MCF 10A (cell line): ENCODE measurements at regions not wholly inside any gene's neighbourhood (a gene's known extent, or its start where the extent isn't known, plus 50 kb on each side); places are given as distances from the start of the nearest gene placed in this dataset.

Experiments used
- BruUV-seq: library from RNA; stranded (reverse); fragments of 400-500 nt; replicated peaks from 2 replicates; lab custom pipeline; 2021; lab: Mats Ljungman, UMichigan
- CTCF ChIA-PET: fragments of 300-600 bp; sonication (Branson Sonifier 250); formaldehyde crosslinking; extraction: SDS; loops from one replicate; lab custom pipeline; 2021; ENCODE audit warnings: antibody characterized with exemption, inconsistent platforms; lab: Yijun Ruan, JAX
- POLR2A ChIA-PET: fragments of 300-600, 350-650 bp; sonication (Branson Sonifier 250); formaldehyde crosslinking; extraction: SDS; loops from one replicate; lab custom pipeline; 2020; ENCODE audit warnings: antibody characterized with exemption, inconsistent platforms; lab: Yijun Ruan, JAX
- DNase-seq: peaks from one replicate; pipeline ENCODE4 v3.0.0-alpha.2; 2018; ENCODE audit not compliant: unreplicated experiment
- H3K27ac Mint-ChIP-seq: one replicate; pipeline ENCODE4 v1.8.0; 2022; ENCODE audit warnings: mild to moderate bottlenecking, low read depth, mixed read lengths; ENCODE audit not compliant: unreplicated experiment
- H3K27me3 Mint-ChIP-seq: one replicate; pipeline ENCODE4 v1.8.0; 2022; ENCODE audit warnings: mixed read lengths; ENCODE audit not compliant: insufficient read depth, unreplicated experiment
- H3K36me3 Mint-ChIP-seq: one replicate; pipeline ENCODE4 v1.8.0; 2022; ENCODE audit warnings: mild to moderate bottlenecking, moderate library complexity, mixed read lengths; ENCODE audit not compliant: insufficient read depth, unreplicated experiment
- H3K4me1 Mint-ChIP-seq: one replicate; pipeline ENCODE4 v1.8.0; 2022; ENCODE audit warnings: mixed read lengths; ENCODE audit not compliant: insufficient read depth, unreplicated experiment
- H3K4me3 Mint-ChIP-seq: one replicate; pipeline ENCODE4 v1.8.0; 2022; ENCODE audit warnings: mild to moderate bottlenecking, moderate library complexity, mixed read lengths; ENCODE audit not compliant: unreplicated experiment
- H3K9me3 Mint-ChIP-seq: one replicate; pipeline ENCODE4 v1.8.0; 2022; ENCODE audit warnings: mixed read lengths; ENCODE audit not compliant: unreplicated experiment
- intact Hi-C: fragments of 100-400 bp; cut with micrococcal nuclease; formaldehyde crosslinking; loops from 2 replicates; pipeline ENCODE4 v1.14.1; 2022
- TF ChIP-seq, protein P1 (sequence below): fragments of 200-600 bp; IDR thresholded peaks from one replicate; pipeline ENCODE4 v1.8.0; 2022; ENCODE audit warnings: antibody characterized with exemption, mild to moderate bottlenecking; ENCODE audit not compliant: unreplicated experiment

DNA sequence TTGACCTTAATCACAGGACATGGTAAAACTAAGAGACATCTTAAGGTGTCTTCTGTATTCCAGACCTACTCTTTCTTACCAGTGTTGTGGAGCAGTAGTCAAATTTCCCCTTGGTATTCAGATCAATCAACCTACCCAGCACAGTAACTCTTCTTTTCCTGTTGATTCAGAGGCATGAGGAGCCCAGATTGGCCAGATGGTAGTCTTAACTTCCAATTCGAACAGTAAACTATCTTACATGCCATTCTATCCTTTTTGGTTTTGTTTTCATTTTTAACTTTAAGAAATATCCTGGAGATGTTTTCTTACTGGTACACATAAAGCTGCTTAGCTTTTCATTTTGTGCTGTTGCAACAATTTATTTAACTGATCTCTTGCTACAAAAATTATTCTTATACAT is 630.3 kb upstream of the PKDCC start:
- TF ChIP-seq, protein P1, sequence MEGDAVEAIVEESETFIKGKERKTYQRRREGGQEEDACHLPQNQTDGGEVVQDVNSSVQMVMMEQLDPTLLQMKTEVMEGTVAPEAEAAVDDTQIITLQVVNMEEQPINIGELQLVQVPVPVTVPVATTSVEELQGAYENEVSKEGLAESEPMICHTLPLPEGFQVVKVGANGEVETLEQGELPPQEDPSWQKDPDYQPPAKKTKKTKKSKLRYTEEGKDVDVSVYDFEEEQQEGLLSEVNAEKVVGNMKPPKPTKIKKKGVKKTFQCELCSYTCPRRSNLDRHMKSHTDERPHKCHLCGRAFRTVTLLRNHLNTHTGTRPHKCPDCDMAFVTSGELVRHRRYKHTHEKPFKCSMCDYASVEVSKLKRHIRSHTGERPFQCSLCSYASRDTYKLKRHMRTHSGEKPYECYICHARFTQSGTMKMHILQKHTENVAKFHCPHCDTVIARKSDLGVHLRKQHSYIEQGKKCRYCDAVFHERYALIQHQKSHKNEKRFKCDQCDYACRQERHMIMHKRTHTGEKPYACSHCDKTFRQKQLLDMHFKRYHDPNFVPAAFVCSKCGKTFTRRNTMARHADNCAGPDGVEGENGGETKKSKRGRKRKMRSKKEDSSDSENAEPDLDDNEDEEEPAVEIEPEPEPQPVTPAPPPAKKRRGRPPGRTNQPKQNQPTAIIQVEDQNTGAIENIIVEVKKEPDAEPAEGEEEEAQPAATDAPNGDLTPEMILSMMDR, result no peak
- no peak for DNase-seq
- no TSS peak for BruUV-seq
- Mint-ChIP-seq H3K4me1 (no peaks in the 10 kb centered on the region), H3K27ac (no peak overlapping the region), H3K27me3 (peaks cover 12% of the 10 kb centered on the region), H3K9me3 (no peaks in the 10 kb centered on the region), H3K36me3 (no peaks in the 10 kb centered on the region), H3K4me3 (no peak overlapping the region)
- CTCF ChIA-PET, result interaction anchor here (0.6 kb wide), 1 partner anchor 222 kb away, joined by 3 read pairs; no protein-coding TSS in a partner anchor
- intact Hi-C loops, result no loop called here
- POLR2A ChIA-PET, result no interaction called here

DNA sequence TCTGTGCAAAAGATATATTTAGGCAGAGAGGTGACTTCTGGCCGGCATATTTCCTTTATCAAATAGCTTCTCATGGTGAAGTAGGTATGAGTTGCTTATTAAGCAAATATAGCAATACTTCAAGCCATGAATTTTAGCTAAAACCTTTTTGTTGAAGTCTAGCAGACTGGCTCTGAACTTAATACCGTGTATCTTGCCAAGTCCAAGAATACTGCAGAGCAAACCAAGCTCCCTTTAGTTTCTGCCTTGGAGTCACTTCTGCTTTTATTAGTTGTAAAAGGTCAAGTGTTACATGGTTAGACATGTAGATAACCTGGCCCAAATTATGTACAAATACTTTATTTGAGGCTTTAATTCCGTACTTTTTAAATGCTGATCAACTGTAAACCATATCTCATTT is 627.6 kb upstream of the PKDCC start:
- BruUV-seq, result no TSS peak
- peaks cover 12% of the 10 kb centered on the region for H3K27me3 Mint-ChIP-seq
- CTCF ChIA-PET, result no interaction called here
- POLR2A ChIA-PET, result no interaction called here
- no peaks in the 10 kb centered on the region for H3K9me3 Mint-ChIP-seq
- TF ChIP-seq, protein P1, result no peak
- no peak overlapping the region for H3K27ac Mint-ChIP-seq
- intact Hi-C loops, result no loop called here
- no peak for DNase-seq
- no peaks in the 10 kb centered on the region for H3K36me3 Mint-ChIP-seq
- H3K4me1 Mint-ChIP-seq, result no peaks in the 10 kb centered on the region
- H3K4me3 Mint-ChIP-seq, result no peak overlapping the region

DNA sequence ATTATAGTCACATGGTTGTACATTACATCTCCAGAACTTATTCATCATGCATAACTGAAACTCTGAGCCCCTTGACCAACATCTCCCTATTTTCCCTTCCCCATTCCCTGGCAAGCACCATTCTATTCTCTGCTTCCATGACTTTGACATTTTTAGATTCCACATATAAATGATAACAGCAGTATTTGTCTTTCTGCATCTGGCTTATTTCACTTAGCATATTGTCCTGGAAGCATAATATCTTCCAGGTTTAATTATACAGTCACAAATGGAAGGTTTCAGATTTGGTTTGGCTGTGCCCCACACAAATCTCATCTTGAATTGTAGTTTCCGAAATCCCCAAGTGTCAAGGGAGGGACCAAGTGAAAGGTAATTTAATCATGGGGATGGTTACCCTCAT is 626.9 kb upstream of the PKDCC start:
- ChIA-PET CTCF (no interaction called here), POLR2A (interaction anchor here (0.6 kb wide), 1 partner anchor 158 kb away, joined by 3 read pairs; no protein-coding TSS in a partner anchor)
- no peak overlapping the region for H3K4me3 Mint-ChIP-seq
- intact Hi-C loops, result no loop called here
- no peaks in the 10 kb centered on the region for H3K9me3 Mint-ChIP-seq
- peaks cover 12% of the 10 kb centered on the region for H3K27me3 Mint-ChIP-seq
- no peaks in the 10 kb centered on the region for H3K36me3 Mint-ChIP-seq
- no peaks in the 10 kb centered on the region for H3K4me1 Mint-ChIP-seq
- no peak overlapping the region for H3K27ac Mint-ChIP-seq
- no TSS peak for BruUV-seq
- TF ChIP-seq, protein P1, result no peak
- DNase-seq, result no peak

DNA sequence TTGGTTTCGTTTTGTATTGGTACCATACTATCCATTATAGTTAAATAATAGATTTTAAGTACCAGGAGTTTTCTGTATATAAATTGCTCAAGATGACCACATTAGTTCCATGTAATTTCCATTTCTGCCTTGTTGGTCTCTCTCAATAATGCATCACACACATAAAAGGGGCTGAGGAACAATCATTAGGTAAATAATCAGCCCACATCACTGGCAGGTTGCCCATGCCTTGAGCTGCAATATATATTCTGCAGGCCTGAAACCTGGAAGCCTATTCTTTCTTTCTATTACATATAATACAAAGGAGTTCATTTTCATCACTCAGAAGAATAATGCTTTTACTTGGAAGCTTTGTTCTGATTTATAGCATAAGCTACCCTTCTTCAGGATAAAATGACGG is 616.1 kb upstream of the PKDCC start:
- BruUV-seq, result no TSS peak
- CTCF ChIA-PET, result interaction anchor here (0.6 to 1.0 kb wide), 2 partner anchors 35 to 349 kb away, joined by 3 to 5 read pairs; no protein-coding TSS in a partner anchor
- H3K27ac Mint-ChIP-seq, result no peak overlapping the region

More for the DNA sequence above, 616.1 kb upstream of the PKDCC start:
- intact Hi-C loops, result no loop called here
- H3K9me3 Mint-ChIP-seq, result no peaks in the 10 kb centered on the region
- no peak overlapping the region for H3K4me3 Mint-ChIP-seq
- H3K36me3 Mint-ChIP-seq, result peaks cover 5% of the 10 kb centered on the region
- H3K27me3 Mint-ChIP-seq, result no peaks in the 10 kb centered on the region
- POLR2A ChIA-PET, result no interaction called here
- no peaks in the 10 kb centered on the region for H3K4me1 Mint-ChIP-seq
- TF ChIP-seq, protein P1, result no peak
- DNase-seq, result no peak
